H1 (cell line): ENCODE measurements at regions not wholly inside any gene's neighbourhood (a gene's known extent, or its start where the extent isn't known, plus 50 kb on each side); places are given as distances from the start of the nearest gene placed in this dataset.

ENCODE experiments used
- CTCF ChIA-PET: fragments of 300-600 bp; sonication (Branson Sonifier 250); formaldehyde crosslinking; loops from one replicate; lab custom pipeline; 2021; ENCODE audit not compliant: partially characterized antibody; lab: Charles Lee
- POLR2A ChIA-PET: fragments of 300-600 bp; sonication (Branson Sonifier 250); formaldehyde crosslinking; loops from one replicate; lab custom pipeline; 2021; ENCODE audit warnings: inconsistent platforms; ENCODE audit not compliant: partially characterized antibody; lab: Charles Lee
- DNase-seq, 2 experiments: peaks; one replicate each; pipeline versions ENCODE4 v3.0.0 to v3.0.0-alpha.2; 2010 to 2022; ENCODE audit warnings: low spot score in 2 of 2, low read depth in 1 of 2, mixed read lengths in 1 of 2
- FAIRE-seq: peaks from 2 replicates; lab custom pipeline; 2011; peaks lifted over from hg19 to GRCh38; lab: Jason Lieb, UNC
- H2AFZ ChIP-seq: 2 replicates; pipeline ENCODE4 v1.8.1; 2012; ENCODE audit warnings: low read length, inconsistent platforms
- H2AK5ac ChIP-seq: 2 replicates; pipeline ENCODE4 v1.6.1; 2013; ENCODE audit warnings: low read depth, low read length
- H2BK120ac ChIP-seq: replicated peaks from 2 replicates; pipeline ENCODE3; 2013; ENCODE audit warnings: low read depth, low read length, inconsistent platforms
- H2BK12ac ChIP-seq: 2 replicates; pipeline ENCODE4 v1.6.1; 2013; ENCODE audit warnings: low read depth, low read length
- H2BK15ac ChIP-seq: 2 replicates; pipeline ENCODE4 v1.6.1; 2013; ENCODE audit warnings: low read length
- H2BK20ac ChIP-seq: 2 replicates; pipeline ENCODE4 v1.6.1; 2013; ENCODE audit warnings: low read length
- H2BK5ac ChIP-seq: 2 replicates; pipeline ENCODE4 v1.6.1; 2013; ENCODE audit warnings: low read depth, low read length
- H3K14ac ChIP-seq: 2 replicates; pipeline ENCODE4 v1.6.1; 2013; ENCODE audit warnings: inconsistent platforms; ENCODE audit not compliant: insufficient read length
- H3K18ac ChIP-seq: 2 replicates; pipeline ENCODE4 v1.6.1; 2013; ENCODE audit warnings: low read length; ENCODE audit errors: extremely low read depth
- H3K23ac ChIP-seq: 2 replicates; pipeline ENCODE4 v1.6.1; 2013; ENCODE audit warnings: inconsistent platforms; ENCODE audit not compliant: insufficient read length
- H3K23me2 ChIP-seq: 2 replicates; pipeline ENCODE4 v1.6.1; 2013; ENCODE audit warnings: low read depth, low read length
- H3K27ac ChIP-seq: 2 replicates; pipeline ENCODE4 v1.6.1; 2011; ENCODE audit warnings: low read depth, low read length, inconsistent platforms
- H3K27me3 ChIP-seq, 4 experiments: replicated peaks in 1 of 4; 1 replicate in 1 of 4; 2 replicates in 3 of 4; pipeline versions ENCODE4 v1.6.1 to v1.8.1; 2011 to 2013; ENCODE audit warnings: low read length in 3 of 4, mild to moderate bottlenecking in 3 of 4, inconsistent platforms in 2 of 4, mixed read lengths in 2 of 4, moderate library complexity in 1 of 4; ENCODE audit not compliant: control insufficient read depth in 3 of 4, insufficient read depth in 3 of 4; ENCODE audit errors: extremely low read depth in 1 of 4
- H3K36me3 ChIP-seq, 4 experiments: 2 replicates each; pipeline versions ENCODE4 v1.6.1 to v1.8.1; 2011 to 2013; ENCODE audit warnings: mild to moderate bottlenecking in 4 of 4, low read length in 3 of 4, moderate library complexity in 2 of 4, control low read depth in 1 of 4, inconsistent platforms in 1 of 4; ENCODE audit not compliant: insufficient read depth in 4 of 4, control insufficient read depth in 2 of 4
- H3K4ac ChIP-seq: replicated peaks from 2 replicates; pipeline ENCODE3; 2013; ENCODE audit warnings: low read length, low read depth, mixed read lengths, inconsistent platforms; ENCODE audit not compliant: insufficient read length
- H3K4me1 ChIP-seq, 4 experiments: replicated peaks in 1 of 4; 1 replicate in 1 of 4; 2 replicates in 3 of 4; pipeline versions ENCODE4 v1.6.1 to v1.8.1; 2011 to 2013; ENCODE audit warnings: low read length in 3 of 4, inconsistent platforms in 2 of 4, mixed read lengths in 1 of 4; ENCODE audit not compliant: insufficient read depth in 4 of 4, control insufficient read depth in 3 of 4
- H3K4me2 ChIP-seq, 2 experiments: 2 replicates each; pipeline versions ENCODE4 v1.6.1 to v1.8.1; 2011 to 2013; ENCODE audit warnings: low read depth in 2 of 2, low read length in 2 of 2, control low read depth in 1 of 2, inconsistent platforms in 1 of 2, mild to moderate bottlenecking in 1 of 2; ENCODE audit not compliant: insufficient read depth in 1 of 2
- H3K4me3 ChIP-seq, 4 experiments: fragments of 200-600, 300-600 bp in 1 of 4; sonication (generic), shearing (Covaris generic), sonication (Bioruptor Twin) in 1 of 4; 2 replicates each; pipeline versions ENCODE4 v1.5.1 to v1.8.1; 2011 to 2016; ENCODE audit warnings: low read length in 4 of 4, low read depth in 3 of 4, control low read depth in 2 of 4, inconsistent platforms in 2 of 4, mild to moderate bottlenecking in 2 of 4, mixed read lengths in 1 of 4, moderate library complexity in 1 of 4; ENCODE audit not compliant: insufficient read depth in 2 of 4; ENCODE audit errors: extremely low read depth in 1 of 4
- H3K56ac ChIP-seq: replicated peaks from 2 replicates; pipeline ENCODE3; 2013; ENCODE audit warnings: low read depth, mild to moderate bottlenecking, mixed read lengths, low read length, inconsistent platforms; ENCODE audit not compliant: insufficient read length
- H3K79me1 ChIP-seq: 2 replicates; pipeline ENCODE4 v1.6.1; 2013; ENCODE audit warnings: low read depth, low read length, control low read depth
- H3K79me2 ChIP-seq, 2 experiments: 2 replicates each; pipeline versions ENCODE4 v1.6.1 to v1.8.1; 2012 to 2013; ENCODE audit warnings: low read length in 2 of 2, mild to moderate bottlenecking in 2 of 2, inconsistent platforms in 1 of 2; ENCODE audit not compliant: insufficient read depth in 2 of 2, control insufficient read depth in 1 of 2
- H3K9ac ChIP-seq, 4 experiments: replicated peaks in 1 of 4; 1 replicate in 1 of 4; 2 replicates in 3 of 4; pipeline versions ENCODE4 v1.6.1 to v1.8.1; 2011 to 2013; ENCODE audit warnings: low read depth in 3 of 4, low read length in 3 of 4, control low read depth in 2 of 4, mild to moderate bottlenecking in 2 of 4, moderate library complexity in 2 of 4, inconsistent platforms in 1 of 4; ENCODE audit errors: extremely low read depth in 1 of 4
- H3K9me3 ChIP-seq, 2 experiments: 2 replicates each; pipeline versions ENCODE4 v1.6.1 to v1.8.1; 2012 to 2013; ENCODE audit warnings: mild to moderate bottlenecking in 2 of 2, moderate library complexity in 2 of 2, control low read depth in 1 of 2, inconsistent platforms in 1 of 2, low read depth in 1 of 2, low read length in 1 of 2, mixed read lengths in 1 of 2; ENCODE audit not compliant: insufficient read depth in 2 of 2
- H4K20me1 ChIP-seq, 2 experiments: replicated peaks in 1 of 2; 2 replicates each; pipeline versions ENCODE3 to v1.8.1; 2011 to 2013; ENCODE audit warnings: inconsistent platforms in 2 of 2, low read length in 2 of 2, mild to moderate bottlenecking in 1 of 2; ENCODE audit not compliant: insufficient read depth in 2 of 2, control insufficient read depth in 1 of 2
- H4K5ac ChIP-seq: 2 replicates; pipeline ENCODE4 v1.6.1; 2013; ENCODE audit warnings: low read length, low read depth, mixed read lengths, inconsistent platforms; ENCODE audit not compliant: insufficient read length
- H4K8ac ChIP-seq: 2 replicates; pipeline ENCODE4 v1.8.0; 2013; ENCODE audit warnings: mild to moderate bottlenecking, moderate library complexity, low read length, inconsistent platforms; ENCODE audit not compliant: insufficient read depth; ENCODE audit errors: extremely low read depth
- H4K91ac ChIP-seq: replicated peaks from 2 replicates; pipeline ENCODE3; 2013; ENCODE audit warnings: low read length, mixed read lengths, inconsistent platforms; ENCODE audit not compliant: insufficient read length
- CHD2 ChIP-seq: IDR thresholded peaks from 2 replicates; pipeline ENCODE4 v1.6.1; 2012; ENCODE audit warnings: low read length, improper control_type of control experiment
- E2F6 ChIP-seq: IDR thresholded peaks from 2 replicates; pipeline ENCODE4 v1.6.1; 2012; ENCODE audit warnings: inconsistent platforms
- EGR1 ChIP-seq: IDR thresholded peaks from 2 replicates; pipeline ENCODE4 v1.6.1; 2011; ENCODE audit warnings: low read depth, low read length, borderline replicate concordance
- SIRT6 ChIP-seq: IDR thresholded peaks from one replicate; pipeline ENCODE4 v1.7.1; 2012; ENCODE audit warnings: low read length, inconsistent platforms
- TBP ChIP-seq: IDR thresholded peaks from 2 replicates; pipeline ENCODE4 v1.6.1; 2011; ENCODE audit warnings: low read depth, low read length, improper control_type of control experiment
- TCF12 ChIP-seq: IDR thresholded peaks from 2 replicates; pipeline ENCODE4 v1.6.1; 2011; ENCODE audit warnings: low read depth, mild to moderate bottlenecking, low read length
- WGBS, 2 experiments: shearing (Covaris generic) in 1 of 2; methylation state at CpG; one replicate each; pipeline versions ENCODE4 v1.1.6 to v1.1.7; 2013 to 2015; ENCODE audit warnings: low lambda C conversion rate in 2 of 2, mixed read lengths in 2 of 2, inconsistent platforms in 1 of 2, low coverage in 1 of 2, missing lambda C conversion rate in 1 of 2; ENCODE audit not compliant: insufficient replicate concordance in 2 of 2, insufficient coverage in 1 of 2, insufficient read length in 1 of 2; ENCODE audit errors: extremely low coverage in 1 of 2, missing lambda C conversion rate in 1 of 2; 5-methylcytosine and 5-hydroxymethylcytosine counted together

GRCh38 chr5:148763996-148764395 is 62.4 kb upstream of the ADRB2 start:
- no peaks in the 10 kb centered on the region for H3K27me3 ChIP-seq
- H2BK12ac ChIP-seq, result no peak overlapping the region
- ChIA-PET POLR2A (no interaction called here), CTCF (interaction anchor here (0.9 to 1.6 kb wide), 3 partner anchors 14 to 350 kb away, joined by 3 read pairs; no protein-coding TSS in a partner anchor)
- H3K4me1 ChIP-seq, result no peaks in the 10 kb centered on the region
- H3K18ac ChIP-seq, result no peak overlapping the region
- DNase-seq (no peak), FAIRE-seq (no peak)
- H4K5ac ChIP-seq, result no peak overlapping the region
- H2AFZ ChIP-seq, result no peak overlapping the region
- no peak overlapping the region for H3K4me2 ChIP-seq
- H4K91ac ChIP-seq, result no peak overlapping the region
- 80% methylated on average over 1 of the region's 1 CpG; no CpG with 5 or more reads in 1 of the 2 experiments for WGBS, 2 experiments
- no peak overlapping the region for H3K23ac ChIP-seq
- no peak overlapping the region for H3K27ac ChIP-seq
- H3K36me3 ChIP-seq, result no peaks in the 10 kb centered on the region
- no peaks in the 10 kb centered on the region for H3K79me1 ChIP-seq
- H2BK5ac ChIP-seq, result no peak overlapping the region
- H3K4ac ChIP-seq, result no peak overlapping the region
- H3K4me3 ChIP-seq, result no peak overlapping the region
- H3K56ac ChIP-seq, result no peak overlapping the region
- no peak overlapping the region for H2BK20ac ChIP-seq
- no peaks in the 10 kb centered on the region for H3K79me2 ChIP-seq
- H3K14ac ChIP-seq, result no peak overlapping the region
- H4K8ac ChIP-seq, result no peak overlapping the region
- TF ChIP-seq E2F6 (no peak), SIRT6 (no peak), EGR1 (no peak), TCF12 (no peak), TBP (no peak), CHD2 (no peak)
- TF ChIP-seq, all 59 proteins: peak for 0
- H3K23me2 ChIP-seq, result no peaks in the 10 kb centered on the region
- H2BK120ac ChIP-seq, result no peak overlapping the region
- H3K9ac ChIP-seq, result no peak overlapping the region
- no peaks in the 10 kb centered on the region for H3K9me3 ChIP-seq
- H4K20me1 ChIP-seq, result no peaks in the 10 kb centered on the region
- no peak overlapping the region for H2AK5ac ChIP-seq
- no peak overlapping the region for H2BK15ac ChIP-seq
